ENCODE measurements at regions not wholly inside any gene's neighbourhood (a gene's known extent, or its start where the extent isn't known, plus 50 kb on each side); places are given as distances from the start of the nearest gene placed in this dataset.

DNA sequence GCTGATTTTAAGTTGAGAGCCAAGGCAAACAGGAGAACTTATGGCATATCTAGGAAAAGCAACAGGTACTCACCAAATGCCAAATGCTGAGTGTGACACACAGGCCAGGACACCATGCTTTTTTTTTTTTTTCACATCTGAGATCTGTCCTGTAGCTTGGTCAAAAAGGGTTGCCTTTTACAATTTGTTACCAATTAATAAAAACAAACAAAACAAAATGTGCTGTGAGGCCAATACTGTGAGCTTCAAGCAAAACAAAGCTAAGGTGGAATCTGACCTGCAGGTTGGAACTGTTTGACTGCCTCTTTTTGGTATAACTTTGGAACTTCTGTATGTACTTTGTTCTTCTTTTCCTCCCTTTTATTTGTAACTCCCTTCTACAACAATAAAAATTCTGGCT is 548.5 kb upstream of the IGFBP7 start:
- no peak for DNase-seq

- DNase-seq, result no peak
Observed at GRCh38 chr4:57658188-57658587, 548.0 kb upstream of the IGFBP7 start.

DNA sequence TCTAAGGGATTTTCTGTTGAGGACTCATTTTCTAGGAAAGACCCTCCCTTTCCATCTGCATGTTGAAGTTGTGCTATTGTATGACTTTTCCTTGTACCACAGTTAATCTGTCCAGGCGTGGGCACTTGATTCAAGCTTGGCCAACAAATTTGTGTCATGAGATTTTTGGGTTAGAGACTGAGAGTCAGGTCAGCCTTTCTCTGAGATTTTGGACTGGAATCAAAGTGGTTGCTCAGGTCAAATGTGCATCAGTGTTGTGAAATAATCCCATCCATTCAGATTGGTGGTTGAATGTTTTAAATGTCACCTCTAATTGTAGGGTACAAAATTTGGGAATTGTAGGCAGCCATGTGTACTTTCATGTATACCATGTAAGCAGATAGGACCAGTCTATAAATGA is 545.2 kb upstream of the IGFBP7 start:
- DNase-seq, result no peak

GRCh38 chr4:57652779-57653178 is 542.6 kb upstream of the IGFBP7 start:
- no peak for DNase-seq

GRCh38 chr4:57640391-57641100 is 530.4 kb upstream of the IGFBP7 start:
- no peak for DNase-seq

GRCh38 chr4:57639561-57640382 is 529.6 kb upstream of the IGFBP7 start:
- DNase-seq, result no peak

DNA sequence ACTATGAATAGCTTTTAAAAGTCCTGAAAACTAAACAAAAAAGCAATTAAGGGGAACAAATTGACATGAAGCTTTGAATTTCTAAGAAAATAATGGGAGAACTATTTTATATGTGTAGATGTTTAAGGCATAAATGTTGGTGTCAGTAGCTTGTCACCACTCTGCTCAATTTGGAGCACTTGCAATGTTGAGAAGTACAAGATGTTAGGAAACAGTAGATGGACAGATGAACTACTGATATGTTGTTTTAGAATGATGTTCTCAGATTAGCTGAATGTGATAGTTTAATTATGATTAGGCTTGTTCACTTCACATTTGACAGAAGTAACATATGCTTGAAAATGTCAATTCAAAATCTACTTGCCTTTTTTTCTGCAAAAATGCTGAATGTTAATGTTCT is 525.7 kb upstream of the IGFBP7 start:
- DNase-seq, result no peak

DNA sequence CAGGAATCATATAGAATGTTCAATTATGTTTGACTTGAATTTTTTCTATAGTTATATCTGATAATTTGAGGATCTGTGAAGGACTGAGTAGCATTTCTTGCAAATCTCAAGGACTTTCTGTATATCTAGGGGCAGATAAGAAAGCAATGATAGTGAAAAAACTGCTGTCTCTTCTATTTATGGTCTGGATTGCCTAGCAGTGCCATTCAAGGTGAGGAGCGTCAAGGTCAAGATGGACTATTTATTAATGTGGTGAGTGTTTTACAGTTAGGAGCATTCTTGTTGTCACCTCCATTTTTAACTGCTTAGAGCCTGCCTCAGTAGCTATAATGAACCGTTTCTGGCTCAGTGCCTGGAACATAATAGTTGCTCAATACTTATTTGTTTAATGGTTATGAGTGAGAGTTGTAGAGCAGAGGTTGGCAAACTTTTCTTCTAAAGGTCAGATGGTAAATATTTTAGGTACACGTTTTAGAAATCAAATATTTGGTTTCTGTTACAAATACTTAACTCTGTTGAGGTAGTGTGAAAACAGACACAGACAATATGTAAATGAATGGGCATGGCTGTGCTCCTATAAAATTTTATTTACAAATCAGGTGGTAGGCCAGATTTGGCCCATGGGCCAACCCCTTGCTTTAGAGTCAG is 523.2 kb upstream of the IGFBP7 start:
- no peak for DNase-seq

DNA sequence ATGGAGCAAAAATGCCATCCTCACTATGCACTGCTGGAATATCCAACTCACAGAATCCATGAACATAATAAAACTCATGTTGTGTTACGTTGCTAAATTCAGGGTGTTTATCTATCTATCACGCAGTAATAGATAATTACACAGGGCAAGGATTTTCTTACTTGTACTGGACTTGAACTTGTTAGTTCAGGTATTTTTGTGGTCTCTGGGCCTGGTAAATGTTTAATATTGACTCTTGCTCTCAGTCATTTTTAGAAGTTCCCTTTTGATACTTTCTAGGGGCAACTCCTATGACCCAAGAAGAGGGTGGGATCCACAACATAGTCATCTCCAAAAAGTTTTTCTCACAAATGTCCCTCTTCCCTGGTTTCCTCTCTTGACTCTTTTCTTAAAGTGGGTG is 522.4 kb upstream of the IGFBP7 start:
- DNase-seq, result no peak

DNA sequence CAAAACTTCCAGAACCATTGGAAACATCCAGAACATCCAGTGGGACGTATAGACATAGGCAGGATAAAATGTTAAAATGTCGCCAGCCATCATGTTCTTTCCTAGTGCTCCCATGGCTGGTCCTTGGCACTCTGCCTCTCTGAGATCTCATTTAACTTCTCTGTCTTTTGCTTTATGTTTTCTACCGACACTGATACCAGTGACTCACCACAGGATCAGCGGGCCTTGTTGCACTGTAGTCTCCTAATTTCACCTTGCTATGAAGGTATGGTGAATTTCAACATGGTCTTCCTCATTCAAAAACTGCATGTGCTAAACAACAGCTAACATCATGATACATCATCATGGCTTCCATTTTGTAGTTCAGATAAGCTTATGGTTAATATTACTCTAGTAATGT is 521.0 kb upstream of the IGFBP7 start:
- no peak for DNase-seq

GRCh38 chr4:57628004-57628403 is 517.8 kb upstream of the IGFBP7 start:
- no peak for DNase-seq

- no peak for DNase-seq
Observed at GRCh38 chr4:57614257-57614932, 504.2 kb upstream of the IGFBP7 start.

DNA sequence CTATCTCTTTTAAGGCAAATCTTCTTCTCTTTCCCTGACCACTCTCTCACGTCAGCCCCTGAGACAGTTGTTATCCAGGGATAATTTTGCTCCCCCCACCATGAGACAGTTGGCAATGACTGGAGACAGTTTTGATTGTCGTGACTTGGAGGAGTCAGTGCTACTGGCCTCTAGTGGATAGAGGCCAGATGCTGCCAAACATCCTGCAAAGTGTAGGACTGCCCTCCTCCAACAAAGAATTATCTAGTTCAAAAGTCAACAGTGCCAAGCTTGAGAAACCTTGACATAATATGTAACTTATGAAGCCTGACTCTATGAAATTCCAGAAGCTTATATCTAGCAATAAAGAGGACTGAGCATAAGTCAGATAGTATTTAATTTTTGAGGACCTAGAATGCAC is 502.1 kb upstream of the IGFBP7 start:
- DNase-seq, result no peak

GRCh38 chr4:57607566-57608180 is 497.5 kb upstream of the IGFBP7 start:
- no peak for DNase-seq

DNA sequence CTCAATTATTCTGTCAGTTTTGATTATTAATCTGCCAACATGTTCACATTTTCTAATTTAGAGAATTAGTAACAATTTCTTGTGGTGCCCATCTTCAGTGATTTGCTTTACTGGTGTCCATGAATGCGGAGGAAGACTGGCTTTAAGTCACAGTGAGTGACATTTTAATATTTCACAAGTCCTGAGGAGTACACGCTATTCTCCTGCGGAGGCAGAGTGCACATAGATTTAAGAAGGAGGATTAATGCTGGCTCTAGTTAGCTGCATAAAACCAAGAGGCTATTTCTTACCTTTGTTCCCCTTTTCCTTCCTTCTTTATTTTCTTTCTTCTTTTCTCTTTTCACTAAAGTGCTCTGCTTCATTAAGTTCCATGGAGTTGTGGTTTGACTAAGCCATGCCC is 495.2 kb upstream of the IGFBP7 start:
- no peak for DNase-seq

GRCh38 chr4:57602141-57602540 is 492.0 kb upstream of the IGFBP7 start:
- DNase-seq, result no peak

DNA sequence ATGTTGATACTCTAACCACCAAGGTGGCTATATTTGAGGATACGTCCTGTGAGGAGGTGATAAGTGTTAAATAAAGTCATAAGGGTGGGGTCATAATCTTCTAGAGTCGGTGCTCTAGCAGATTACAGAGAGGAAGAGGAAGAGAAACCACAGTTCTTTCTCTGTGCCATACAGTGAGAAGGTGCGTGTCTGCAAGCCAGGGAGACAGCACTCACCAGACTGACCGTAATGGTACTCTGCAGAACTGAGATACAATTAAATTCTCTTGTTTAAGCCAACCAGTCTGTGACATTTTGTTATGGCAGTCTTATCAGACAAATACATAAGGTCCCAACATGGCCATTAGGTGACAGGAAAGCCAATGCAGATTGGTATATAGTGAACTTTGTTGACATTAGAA is 480.9 kb upstream of the IGFBP7 start:
- DNase-seq, result no peak

DNA sequence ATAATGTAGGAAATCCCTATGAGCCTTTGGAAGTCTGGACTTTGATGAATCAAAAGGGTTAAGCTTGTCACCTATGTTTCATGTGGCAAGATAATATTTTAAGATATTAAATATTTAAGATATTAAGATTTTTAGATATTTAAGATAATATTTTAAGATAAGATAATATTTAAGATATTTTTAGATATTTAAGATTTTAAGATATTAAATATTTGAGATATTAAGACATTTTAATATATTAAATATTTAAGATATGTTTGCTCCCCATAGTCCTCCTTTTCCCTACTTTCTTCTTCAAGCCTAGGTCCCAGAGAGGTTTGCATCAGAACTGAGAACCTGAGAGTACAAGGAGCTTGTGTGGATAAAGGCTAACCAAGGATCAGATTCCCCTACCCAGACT is 478.4 kb upstream of the IGFBP7 start:
- no peak for DNase-seq

DNA sequence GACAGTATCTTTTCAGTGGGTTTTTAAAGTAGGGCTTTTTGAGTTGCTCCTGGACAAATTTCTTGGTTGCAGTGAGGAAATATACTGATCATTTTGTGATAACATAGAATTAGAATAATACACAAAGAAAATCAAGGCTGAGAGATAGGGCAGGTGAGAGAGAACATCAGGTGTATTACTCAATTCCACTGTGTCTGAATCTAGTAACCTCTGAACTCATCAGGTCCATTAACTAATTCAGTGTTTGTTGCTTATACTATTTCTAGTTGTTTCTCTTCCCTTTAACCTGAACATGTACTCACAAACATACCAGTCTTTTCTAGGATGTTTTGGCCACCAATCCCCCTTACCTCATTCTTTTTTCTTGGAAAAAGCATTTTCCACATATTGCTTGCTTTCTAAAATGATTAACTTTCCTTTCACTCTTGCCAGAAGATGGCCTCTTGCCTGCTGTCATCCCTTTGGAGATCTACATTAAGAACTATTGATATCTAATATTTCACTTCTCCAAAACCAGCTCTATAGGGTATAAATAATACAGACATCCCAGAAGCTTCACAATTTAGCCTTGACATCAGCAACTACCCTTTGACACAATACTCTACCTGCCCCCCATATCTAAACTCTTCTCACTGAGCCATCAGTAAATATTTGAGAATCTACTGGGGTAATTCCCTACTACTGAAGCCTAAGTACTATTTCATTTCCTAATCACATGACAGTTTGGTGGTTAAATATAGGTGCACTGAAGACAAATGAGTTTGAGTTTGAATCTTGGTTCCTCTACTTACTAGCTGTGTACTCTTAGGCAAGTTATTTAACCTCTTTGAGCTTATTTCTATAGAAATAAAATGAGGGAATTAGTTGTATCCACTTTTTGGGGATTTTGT is 470.8 kb upstream of the IGFBP7 start:
- DNase-seq, result no peak

GRCh38 chr4:57575426-57575825 is 465.2 kb upstream of the IGFBP7 start:
- no peak for DNase-seq

DNA sequence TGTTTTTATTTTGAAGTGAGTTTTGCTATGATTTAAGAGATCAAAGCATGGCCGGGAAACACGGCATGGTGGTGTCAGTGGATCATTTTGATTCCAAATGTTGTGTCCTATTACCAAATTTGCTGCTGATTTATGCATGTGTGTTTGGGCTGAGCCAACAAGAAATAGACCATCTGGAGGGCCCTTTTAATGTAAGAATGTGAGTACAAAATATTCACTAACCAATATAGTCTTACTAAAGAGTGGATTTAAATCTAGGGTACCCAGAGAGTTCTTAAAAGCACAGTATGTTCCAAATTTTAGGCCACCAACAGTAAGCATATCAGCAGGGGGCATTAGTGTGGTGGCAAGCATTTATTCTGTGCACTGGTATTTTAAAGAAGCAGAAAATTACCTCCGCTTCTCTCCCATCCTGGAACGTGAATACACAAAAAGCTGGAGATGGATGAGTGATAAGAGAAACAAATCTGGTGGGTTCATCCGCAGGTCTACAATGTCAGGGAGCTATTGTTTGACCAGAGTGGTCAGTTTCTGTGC is 444.4 kb upstream of the IGFBP7 start:
- no peak for DNase-seq

GRCh38 chr4:57553728-57554127 is 443.5 kb upstream of the IGFBP7 start:
- no peak for DNase-seq

Measured in activated effector memory CD4-positive, alpha-beta T cell treated with anti-CD3 and anti-CD28 coated beads, Interleukin-2, amount 50 U/mL, for 16 hours (primary cell).